ENCODE measurements at regions not wholly inside any gene's neighbourhood (a gene's known extent, or its start where the extent isn't known, plus 50 kb on each side); places are given as distances from the start of the nearest gene placed in this dataset.

- no peak for TF ChIP-seq CTCF (IDR thresholded peaks at IDR 0.05; ENCODE audit: insufficient read depth, low read depth, low read length)
- TF ChIP-seq EZH2 (IDR thresholded peaks at IDR 0.05; ENCODE audit: insufficient read depth, low read length): no peak
These were observed 80.3 kb upstream of the RPS23 start for GRCh38 chr5:82358457-82358856.
